ENCODE measurements at regions not wholly inside any gene's neighbourhood (a gene's known extent, or its start where the extent isn't known, plus 50 kb on each side); places are given as distances from the start of the nearest gene placed in this dataset.

GRCh38 chr4:115374621-115375020 lies 261.2 kb upstream of the NDST4 start:
- ChIA-PET CTCF (no interaction called here), POLR2A (no interaction called here)
- TF ChIP-seq, protein P1, sequence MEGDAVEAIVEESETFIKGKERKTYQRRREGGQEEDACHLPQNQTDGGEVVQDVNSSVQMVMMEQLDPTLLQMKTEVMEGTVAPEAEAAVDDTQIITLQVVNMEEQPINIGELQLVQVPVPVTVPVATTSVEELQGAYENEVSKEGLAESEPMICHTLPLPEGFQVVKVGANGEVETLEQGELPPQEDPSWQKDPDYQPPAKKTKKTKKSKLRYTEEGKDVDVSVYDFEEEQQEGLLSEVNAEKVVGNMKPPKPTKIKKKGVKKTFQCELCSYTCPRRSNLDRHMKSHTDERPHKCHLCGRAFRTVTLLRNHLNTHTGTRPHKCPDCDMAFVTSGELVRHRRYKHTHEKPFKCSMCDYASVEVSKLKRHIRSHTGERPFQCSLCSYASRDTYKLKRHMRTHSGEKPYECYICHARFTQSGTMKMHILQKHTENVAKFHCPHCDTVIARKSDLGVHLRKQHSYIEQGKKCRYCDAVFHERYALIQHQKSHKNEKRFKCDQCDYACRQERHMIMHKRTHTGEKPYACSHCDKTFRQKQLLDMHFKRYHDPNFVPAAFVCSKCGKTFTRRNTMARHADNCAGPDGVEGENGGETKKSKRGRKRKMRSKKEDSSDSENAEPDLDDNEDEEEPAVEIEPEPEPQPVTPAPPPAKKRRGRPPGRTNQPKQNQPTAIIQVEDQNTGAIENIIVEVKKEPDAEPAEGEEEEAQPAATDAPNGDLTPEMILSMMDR (IDR thresholded peaks at IDR 0.05; ENCODE audit: low read depth, low read length), result no peak
- H3K27ac ChIP-seq (ENCODE audit: low read depth, low read length), result no peak overlapping the region
- no peak for DNase-seq (ENCODE audit: low read depth, low spot score)
- H3K9me3 ChIP-seq (ENCODE audit: control insufficient read depth, insufficient read depth, low read length), result 0 out of 2 replicates have a peak, but pooled peaks cover 2% of the 10 kb centered on the region
- H3K4me3 ChIP-seq (ENCODE audit: low read depth, low read length), result no peak overlapping the region
- H3K27me3 ChIP-seq (ENCODE audit: control insufficient read depth, insufficient read depth, low read length), result no peaks in the 10 kb centered on the region

DNA sequence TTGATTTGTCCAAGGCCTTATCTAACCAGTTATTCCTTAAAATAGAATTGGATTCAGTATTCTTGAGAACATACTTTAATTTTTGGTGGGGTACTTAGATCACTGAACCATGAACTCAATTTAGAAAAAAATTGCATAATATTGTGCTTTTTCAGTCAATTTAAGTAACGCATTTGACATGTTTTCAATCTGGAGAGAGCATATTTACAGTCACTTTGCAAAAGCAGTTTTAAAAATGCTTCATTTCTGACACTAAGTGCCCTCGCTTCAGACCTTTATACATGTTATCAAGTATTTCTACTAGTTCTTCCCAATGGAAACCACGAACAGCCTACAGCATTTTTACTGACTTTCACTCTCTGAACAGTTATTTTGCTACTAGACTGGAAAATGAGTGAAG lies 257.1 kb upstream of the NDST4 start:
- H3K9me3 ChIP-seq (ENCODE audit: control insufficient read depth, insufficient read depth, low read length), result peaks cover 11% of the 10 kb centered on the region
- CTCF ChIA-PET, result no interaction called here
- TF ChIP-seq, protein P1 (IDR thresholded peaks at IDR 0.05; ENCODE audit: low read depth, low read length), result no peak
- no peaks in the 10 kb centered on the region for H3K27me3 ChIP-seq (ENCODE audit: control insufficient read depth, insufficient read depth, low read length)
- H3K27ac ChIP-seq (ENCODE audit: low read depth, low read length), result no peak overlapping the region
- H3K4me3 ChIP-seq (ENCODE audit: low read depth, low read length), result no peak overlapping the region
- POLR2A ChIA-PET, result no interaction called here
- no peak for DNase-seq (ENCODE audit: low read depth, low spot score)

DNA sequence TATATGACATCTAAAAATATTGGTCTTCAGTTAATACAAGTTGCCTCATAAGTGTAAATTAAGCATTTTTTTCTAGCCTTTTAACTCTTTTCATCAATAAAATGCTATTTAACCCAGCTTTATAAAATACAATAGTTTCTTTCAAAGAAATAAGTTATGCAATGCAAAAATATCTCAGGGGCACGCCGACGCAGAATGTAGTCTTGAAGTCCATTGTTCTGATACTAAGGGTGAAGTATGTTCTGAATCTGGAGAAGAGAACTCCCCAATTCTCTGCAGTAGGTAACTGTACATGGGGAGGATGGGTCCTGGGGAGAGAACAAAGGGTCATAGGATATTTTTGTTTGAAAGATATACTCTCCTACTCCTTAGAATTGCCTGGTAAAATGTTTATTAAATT lies 256.6 kb upstream of the NDST4 start:
- no peak overlapping the region for H3K4me3 ChIP-seq (ENCODE audit: low read depth, low read length)
- TF ChIP-seq, protein P1 (IDR thresholded peaks at IDR 0.05; ENCODE audit: low read depth, low read length), result no peak
- ChIA-PET CTCF (no interaction called here), POLR2A (no interaction called here)
- H3K27me3 ChIP-seq (ENCODE audit: control insufficient read depth, insufficient read depth, low read length), result no peaks in the 10 kb centered on the region
- peaks cover 16% of the 10 kb centered on the region for H3K9me3 ChIP-seq (ENCODE audit: control insufficient read depth, insufficient read depth, low read length)
- DNase-seq (ENCODE audit: low read depth, low spot score), result no peak
- no peak overlapping the region for H3K27ac ChIP-seq (ENCODE audit: low read depth, low read length)

- TF ChIP-seq, protein P1 (IDR thresholded peaks at IDR 0.05; ENCODE audit: low read depth, low read length), result no peak
- ChIA-PET CTCF (no interaction called here), POLR2A (no interaction called here)
- H3K27ac ChIP-seq (ENCODE audit: low read depth, low read length), result no peak overlapping the region
- no peak overlapping the region for H3K4me3 ChIP-seq (ENCODE audit: low read depth, low read length)
- no peaks in the 10 kb centered on the region for H3K27me3 ChIP-seq (ENCODE audit: control insufficient read depth, insufficient read depth, low read length)
- DNase-seq (ENCODE audit: low read depth, low spot score), result no peak
- H3K9me3 ChIP-seq (ENCODE audit: control insufficient read depth, insufficient read depth, low read length), result peaks cover 16% of the 10 kb centered on the region
Observed at GRCh38 chr4:115366390-115366789, 253.0 kb upstream of the NDST4 start.

DNA sequence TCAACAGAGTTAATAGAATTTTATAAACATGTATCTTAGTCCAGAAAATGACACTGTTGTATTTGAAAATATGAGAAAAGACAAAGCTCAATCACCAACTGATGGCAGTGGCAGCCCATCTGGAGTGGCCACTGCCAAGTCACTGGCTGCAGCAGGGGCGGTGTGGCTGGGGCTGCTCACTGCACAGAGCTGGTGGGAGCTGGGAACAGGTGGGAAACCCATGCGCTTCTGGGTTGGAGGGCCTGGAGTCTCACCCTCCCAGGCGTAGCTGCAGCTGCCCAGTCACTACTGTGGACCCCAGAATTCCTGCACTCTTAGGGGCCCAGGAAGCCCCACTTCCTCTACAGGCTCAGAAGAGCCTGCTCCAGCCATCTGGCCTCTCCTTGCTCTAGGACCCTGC lies 251.8 kb upstream of the NDST4 start:
- TF ChIP-seq, protein P1 (IDR thresholded peaks at IDR 0.05; ENCODE audit: low read depth, low read length), result no peak
- no peak for DNase-seq (ENCODE audit: low read depth, low spot score)
- ChIA-PET CTCF (no interaction called here), POLR2A (no interaction called here)
- no peaks in the 10 kb centered on the region for H3K27me3 ChIP-seq (ENCODE audit: control insufficient read depth, insufficient read depth, low read length)
- H3K9me3 ChIP-seq (ENCODE audit: control insufficient read depth, insufficient read depth, low read length), result peaks cover 16% of the 10 kb centered on the region
- no peak overlapping the region for H3K27ac ChIP-seq (ENCODE audit: low read depth, low read length)
- H3K4me3 ChIP-seq (ENCODE audit: low read depth, low read length), result no peak overlapping the region

Measured in AG04450 (cell line).